PFSK-1 (cell line): ENCODE measurements at regions not wholly inside any gene's neighbourhood (a gene's known extent, or its start where the extent isn't known, plus 50 kb on each side); places are given as distances from the start of the nearest gene placed in this dataset.

Source experiments
- FOXP2 ChIP-seq: optimal IDR thresholded peaks from 2 replicates; pipeline ENCODE3; 2011; ENCODE audit warnings: borderline replicate concordance, control low read depth, inconsistent platforms; ENCODE audit not compliant: insufficient read depth; ENCODE audit errors: extremely low read length, extremely low read depth
- POLR2AphosphoS5 ChIP-seq: IDR thresholded peaks from 2 replicates; pipeline ENCODE4 v1.6.1; 2012; ENCODE audit warnings: low read depth, mild to moderate bottlenecking, control low read depth, low read length, moderate library complexity
- SIN3A ChIP-seq: IDR thresholded peaks from 2 replicates; pipeline ENCODE4 v1.6.1; 2012; ENCODE audit warnings: mild to moderate bottlenecking, low read length, moderate library complexity, borderline replicate concordance; ENCODE audit not compliant: insufficient read depth
- TAF1 ChIP-seq: IDR thresholded peaks from 2 replicates; pipeline ENCODE4 v1.6.1; 2012; ENCODE audit warnings: low read length, control low read depth, borderline replicate concordance; ENCODE audit not compliant: insufficient read depth
- TF ChIP-seq, protein P1 (sequence below), 2 experiments: IDR thresholded peaks; 2 replicates each; pipeline versions ENCODE4 v1.6.1 to v1.8.0; 2011 to 2012; ENCODE audit warnings: low read depth in 2 of 2, low read length in 2 of 2, control low read depth in 1 of 2, inconsistent platforms in 1 of 2, mild to moderate bottlenecking in 1 of 2, moderate library complexity in 1 of 2; ENCODE audit not compliant: insufficient read depth in 1 of 2

DNA sequence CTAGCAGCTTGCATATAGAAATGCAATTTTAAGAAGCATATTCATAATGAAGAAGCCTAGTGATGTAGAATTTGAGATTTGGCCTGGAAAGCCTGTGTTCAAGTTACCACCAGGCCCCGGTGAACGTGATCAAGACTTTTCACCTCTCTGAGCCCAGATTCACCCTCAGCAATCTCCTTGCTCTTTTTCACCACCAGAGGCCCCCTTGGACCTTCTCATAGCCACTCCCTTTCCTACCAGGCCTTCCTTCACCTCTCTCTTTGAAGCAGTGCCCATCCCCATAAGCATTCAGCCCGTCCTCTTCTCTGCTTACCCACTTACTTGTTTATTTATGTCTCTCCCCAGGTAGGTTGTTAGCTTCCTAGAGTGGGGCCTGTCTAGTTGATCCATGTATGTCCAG, 1280.9 kb downstream of the AACS start:
- no peak for TF ChIP-seq POLR2AphosphoS5
- no peak for TF ChIP-seq SIN3A
- TF ChIP-seq, protein P1, sequence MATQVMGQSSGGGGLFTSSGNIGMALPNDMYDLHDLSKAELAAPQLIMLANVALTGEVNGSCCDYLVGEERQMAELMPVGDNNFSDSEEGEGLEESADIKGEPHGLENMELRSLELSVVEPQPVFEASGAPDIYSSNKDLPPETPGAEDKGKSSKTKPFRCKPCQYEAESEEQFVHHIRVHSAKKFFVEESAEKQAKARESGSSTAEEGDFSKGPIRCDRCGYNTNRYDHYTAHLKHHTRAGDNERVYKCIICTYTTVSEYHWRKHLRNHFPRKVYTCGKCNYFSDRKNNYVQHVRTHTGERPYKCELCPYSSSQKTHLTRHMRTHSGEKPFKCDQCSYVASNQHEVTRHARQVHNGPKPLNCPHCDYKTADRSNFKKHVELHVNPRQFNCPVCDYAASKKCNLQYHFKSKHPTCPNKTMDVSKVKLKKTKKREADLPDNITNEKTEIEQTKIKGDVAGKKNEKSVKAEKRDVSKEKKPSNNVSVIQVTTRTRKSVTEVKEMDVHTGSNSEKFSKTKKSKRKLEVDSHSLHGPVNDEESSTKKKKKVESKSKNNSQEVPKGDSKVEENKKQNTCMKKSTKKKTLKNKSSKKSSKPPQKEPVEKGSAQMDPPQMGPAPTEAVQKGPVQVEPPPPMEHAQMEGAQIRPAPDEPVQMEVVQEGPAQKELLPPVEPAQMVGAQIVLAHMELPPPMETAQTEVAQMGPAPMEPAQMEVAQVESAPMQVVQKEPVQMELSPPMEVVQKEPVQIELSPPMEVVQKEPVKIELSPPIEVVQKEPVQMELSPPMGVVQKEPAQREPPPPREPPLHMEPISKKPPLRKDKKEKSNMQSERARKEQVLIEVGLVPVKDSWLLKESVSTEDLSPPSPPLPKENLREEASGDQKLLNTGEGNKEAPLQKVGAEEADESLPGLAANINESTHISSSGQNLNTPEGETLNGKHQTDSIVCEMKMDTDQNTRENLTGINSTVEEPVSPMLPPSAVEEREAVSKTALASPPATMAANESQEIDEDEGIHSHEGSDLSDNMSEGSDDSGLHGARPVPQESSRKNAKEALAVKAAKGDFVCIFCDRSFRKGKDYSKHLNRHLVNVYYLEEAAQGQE (IDR thresholded peaks at IDR 0.05; ENCODE audit: insufficient read depth in 1 of 2, low read depth in 2 of 2, low read length in 2 of 2) = no peak
- no peak for TF ChIP-seq FOXP2
- no peak for TF ChIP-seq TAF1

- TF ChIP-seq FOXP2 (no peak), TAF1 (no peak)
Observed at GRCh38 chr12:126347421-126347820, 1282.2 kb downstream of the AACS start.

DNA sequence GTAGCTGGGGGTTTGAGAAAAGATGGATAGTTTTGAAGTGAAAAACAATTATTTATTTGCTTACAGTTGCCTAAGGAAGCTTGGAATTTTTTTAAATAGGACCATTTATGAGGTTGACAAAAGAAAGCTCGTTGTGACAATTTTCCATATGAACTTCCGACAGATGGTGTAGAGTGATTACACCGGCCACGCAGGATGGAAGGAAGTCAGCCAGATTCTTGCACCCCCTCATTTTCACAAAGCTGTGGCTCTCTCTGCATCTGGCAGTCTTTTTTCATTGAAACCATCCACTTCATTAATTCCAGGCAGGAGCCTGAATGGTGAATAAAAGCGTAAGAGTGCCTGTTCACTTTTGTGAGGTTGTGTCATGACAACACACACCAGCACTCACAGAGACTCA, 1284.1 kb downstream of the AACS start:
- no peak for TF ChIP-seq POLR2AphosphoS5
- no peak for TF ChIP-seq SIN3A
- TF ChIP-seq, protein P1 (IDR thresholded peaks at IDR 0.05; ENCODE audit: insufficient read depth in 1 of 2, low read depth in 2 of 2, low read length in 2 of 2) = no peak

- TF ChIP-seq TAF1 (no peak), FOXP2 (no peak), POLR2AphosphoS5 (no peak), SIN3A (no peak)
- TF ChIP-seq, protein P1 (IDR thresholded peaks at IDR 0.05; ENCODE audit: insufficient read depth in 1 of 2, low read depth in 2 of 2, low read length in 2 of 2) = no peak
Observed at GRCh38 chr12:126353604-126354003, 1288.4 kb downstream of the AACS start.

DNA sequence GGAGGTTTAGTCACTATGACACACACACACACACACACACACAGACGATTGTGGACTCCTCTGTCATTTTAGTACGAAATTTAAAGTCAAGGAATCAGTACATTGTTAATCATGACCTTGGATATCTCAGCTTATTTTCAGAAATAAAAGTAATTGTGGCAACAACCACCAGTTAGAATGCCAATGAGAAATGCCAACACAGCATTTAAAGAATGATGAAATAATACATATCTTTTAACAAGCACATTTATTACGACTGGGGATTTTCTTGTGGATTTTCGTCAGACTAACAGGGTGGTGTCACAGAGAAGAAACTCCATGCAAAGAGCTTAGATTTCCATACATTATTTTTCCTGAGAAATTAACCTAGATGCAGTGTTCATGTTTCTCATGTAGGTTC, 1289.4 kb downstream of the AACS start:
- TF ChIP-seq TAF1 (no peak), FOXP2 (no peak), SIN3A (no peak), POLR2AphosphoS5 (no peak)
- TF ChIP-seq, protein P1 (IDR thresholded peaks at IDR 0.05; ENCODE audit: insufficient read depth in 1 of 2, low read depth in 2 of 2, low read length in 2 of 2) = no peak

DNA sequence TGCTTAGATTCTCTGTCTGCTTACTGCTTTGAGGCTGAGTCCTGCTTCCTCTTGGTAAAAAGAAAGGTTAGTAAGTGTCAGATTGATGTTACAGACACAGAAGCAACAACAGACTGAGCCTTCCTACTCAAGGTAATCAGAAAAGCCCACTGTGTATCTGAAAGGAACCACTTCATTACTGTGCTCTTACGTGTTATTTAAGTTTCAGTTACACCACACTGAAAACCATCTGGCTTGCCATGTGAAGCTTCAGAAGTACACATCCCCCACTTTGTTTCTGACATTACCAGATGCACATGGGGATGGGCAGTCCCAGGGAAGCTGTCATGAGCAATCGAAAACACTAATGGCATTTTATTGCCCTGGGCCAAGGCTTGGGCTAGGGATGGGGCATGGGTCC, 1290.1 kb downstream of the AACS start:
- no peak for TF ChIP-seq POLR2AphosphoS5
- no peak for TF ChIP-seq FOXP2
- TF ChIP-seq SIN3A = no peak
- TF ChIP-seq, protein P1 (IDR thresholded peaks at IDR 0.05; ENCODE audit: insufficient read depth in 1 of 2, low read depth in 2 of 2, low read length in 2 of 2) = no peak
- no peak for TF ChIP-seq TAF1
